ENCODE measurements at regions not wholly inside any gene's neighbourhood (a gene's known extent, or its start where the extent isn't known, plus 50 kb on each side); places are given as distances from the start of the nearest gene placed in this dataset.
A peak's percentile ranks its signal among the peaks of the same experiment; 100 is the strongest.
"Not testable (repeated sequence)": the region's sequence is repeated elsewhere in the genome, so short reads cannot be mapped to it uniquely, and the experiment has no call there.

GRCh38 chr19:28541602-28542393, 671.2 kb downstream of the UQCRFS1 start:
- ChIA-PET POLR2A (no interaction called here), CTCF (interaction anchor here (1.1 to 1.3 kb wide), 2 partner anchors 12 to 92 kb away, joined by 5 read pairs; no protein-coding TSS in a partner anchor)
- Histone ChIP-seq H3K36me3 (ENCODE audit: control insufficient read depth in 2 of 2, insufficient read depth in 1 of 2, low read length in 2 of 2) (peaks cover 0 to 13% of the 10 kb centered on the region in 2 experiments; a peak in 2 of 3 replicates), H3K4me3 (ENCODE audit: low read depth, low read length) (no peak overlapping the region), H3K9me3 (ENCODE audit: control insufficient read depth, insufficient read depth, low read depth, low read length) (peaks cover 5% of the 10 kb centered on the region), H3K27ac (ENCODE audit: extremely low read depth, low read depth, low read length) (no peak overlapping the region), H3K4me1 (ENCODE audit: control insufficient read depth, insufficient read depth, low read length) (no peaks in the 10 kb centered on the region)
- TF ChIP-seq SP3 (tag by site-specific recombination; IDR thresholded peaks at IDR 0.05): no peak
- peak; percentile 54; the same call in 1 of the 2 replicates for TF ChIP-seq ZIC2 (tag by site-specific recombination; IDR thresholded peaks at IDR 0.05)
- TF ChIP-seq PRDM1 (tag by site-specific recombination; IDR thresholded peaks at IDR 0.05): no peak
- no peak for TF ChIP-seq ZNF768 (tag by site-specific recombination; IDR thresholded peaks at IDR 0.05)
- no peak for TF ChIP-seq MEIS1 (CRISPR knock-in tag; IDR thresholded peaks at IDR 0.05; ENCODE audit: borderline replicate concordance)
- TF ChIP-seq GLIS1 (tag by site-specific recombination; IDR thresholded peaks at IDR 0.05): peak; percentile 91

DNA sequence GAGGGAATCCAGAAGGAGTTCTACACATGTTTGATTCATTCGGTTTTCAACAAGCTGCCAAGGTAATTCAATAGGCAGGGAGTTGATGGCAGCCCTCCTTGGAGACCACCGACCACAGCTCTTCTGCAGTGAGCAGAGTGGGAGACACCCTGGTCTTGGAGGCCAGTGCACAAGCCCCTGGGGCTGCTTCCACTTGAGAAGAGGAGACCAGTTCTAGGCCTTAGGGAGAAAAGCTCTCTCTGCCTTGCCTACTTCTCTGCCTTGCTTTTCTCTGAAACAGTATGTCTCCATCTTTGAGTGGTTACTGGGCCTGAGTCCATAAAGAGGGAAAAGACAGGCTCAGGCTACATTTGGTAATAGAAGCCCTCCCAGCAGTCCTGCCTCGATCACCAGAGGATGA, 671.9 kb downstream of the UQCRFS1 start:
- Histone ChIP-seq H3K9me3 (ENCODE audit: control insufficient read depth, insufficient read depth, low read depth, low read length) (peaks cover 5% of the 10 kb centered on the region), H3K36me3 (ENCODE audit: control insufficient read depth in 2 of 2, insufficient read depth in 1 of 2, low read length in 2 of 2) (peaks cover 0 to 18% of the 10 kb centered on the region in 2 experiments; a peak in 2 of 3 replicates), H3K4me1 (ENCODE audit: control insufficient read depth, insufficient read depth, low read length) (no peaks in the 10 kb centered on the region), H3K27ac (ENCODE audit: extremely low read depth, low read depth, low read length) (no peak overlapping the region), H3K4me3 (ENCODE audit: low read depth, low read length) (no peak overlapping the region)
- CTCF ChIA-PET: no interaction called here
- POLR2A ChIA-PET: no interaction called here
- TF ChIP-seq, protein P1, sequence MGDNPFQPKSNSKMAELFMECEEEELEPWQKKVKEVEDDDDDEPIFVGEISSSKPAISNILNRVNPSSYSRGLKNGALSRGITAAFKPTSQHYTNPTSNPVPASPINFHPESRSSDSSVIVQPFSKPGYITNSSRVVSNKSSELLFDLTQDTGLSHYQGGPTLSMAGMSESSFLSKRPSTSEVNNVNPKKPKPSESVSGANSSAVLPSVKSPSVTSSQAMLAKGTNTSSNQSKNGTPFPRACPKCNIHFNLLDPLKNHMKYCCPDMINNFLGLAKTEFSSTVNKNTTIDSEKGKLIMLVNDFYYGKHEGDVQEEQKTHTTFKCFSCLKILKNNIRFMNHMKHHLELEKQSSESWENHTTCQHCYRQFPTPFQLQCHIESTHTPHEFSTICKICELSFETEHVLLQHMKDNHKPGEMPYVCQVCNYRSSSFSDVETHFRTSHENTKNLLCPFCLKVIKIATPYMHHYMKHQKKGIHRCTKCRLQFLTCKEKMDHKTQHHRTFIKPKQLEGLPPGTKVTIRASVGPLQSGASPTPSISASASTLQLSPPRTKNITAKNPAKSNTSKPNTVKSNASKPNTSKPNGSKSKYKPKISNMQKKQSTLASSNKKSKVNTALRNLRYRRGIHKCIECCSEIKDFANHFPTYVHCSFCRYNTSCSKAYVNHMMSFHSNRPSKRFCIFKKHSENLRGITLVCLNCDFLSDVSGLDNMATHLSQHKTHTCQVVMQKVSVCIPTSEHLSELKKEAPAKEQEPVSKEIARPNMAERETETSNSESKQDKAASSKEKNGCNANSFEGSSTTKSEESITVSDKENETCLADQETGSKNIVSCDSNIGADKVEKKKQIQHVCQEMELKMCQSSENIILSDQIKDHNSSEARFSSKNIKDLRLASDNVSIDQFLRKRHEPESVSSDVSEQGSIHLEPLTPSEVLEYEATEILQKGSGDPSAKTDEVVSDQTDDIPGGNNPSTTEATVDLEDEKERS (tag by site-specific recombination; IDR thresholded peaks at IDR 0.05): no peak
- TF ChIP-seq ZNF626 (tag by site-specific recombination; IDR thresholded peaks at IDR 0.05) (no peak), ZNF140 (tag by site-specific recombination; IDR thresholded peaks at IDR 0.05) (no peak), ZNF292 (tag by site-specific recombination; IDR thresholded peaks at IDR 0.05; ENCODE audit: borderline replicate concordance, low read depth) (no peak), ZXDB (tag by site-specific recombination; IDR thresholded peaks at IDR 0.05) (no peak), EGR2 (tag by site-specific recombination; IDR thresholded peaks at IDR 0.05; ENCODE audit: low read depth) (no peak), ZNF114 (tag by site-specific recombination; IDR thresholded peaks at IDR 0.05) (no peak), ZNF777 (tag by site-specific recombination; IDR thresholded peaks at IDR 0.05; ENCODE audit: borderline replicate concordance) (no peak)

DNA sequence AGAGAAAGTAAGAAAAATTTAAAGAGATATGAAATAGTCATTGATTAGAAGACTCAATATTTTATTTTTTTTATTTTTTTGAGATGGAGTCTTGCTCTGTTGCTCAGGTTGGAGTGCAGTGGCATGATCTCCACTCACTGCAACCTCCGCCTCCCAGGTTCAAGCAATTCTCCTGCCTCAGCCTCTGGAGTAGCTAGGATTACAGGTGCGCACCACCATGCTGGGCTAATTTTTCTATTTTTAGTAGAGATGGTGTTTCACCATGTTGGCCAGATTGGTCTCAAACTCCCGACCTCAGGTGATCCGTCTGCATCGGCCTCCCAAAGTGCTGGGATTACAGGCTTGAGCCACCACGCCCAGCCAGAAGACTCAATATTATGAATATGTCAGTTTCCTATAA, 672.6 kb downstream of the UQCRFS1 start:
- H3K4me1 ChIP-seq (ENCODE audit: control insufficient read depth, insufficient read depth, low read length); POLR2A ChIA-PET; H3K27ac ChIP-seq (ENCODE audit: extremely low read depth, low read depth, low read length); H3K9me3 ChIP-seq (ENCODE audit: control insufficient read depth, insufficient read depth, low read depth, low read length); H3K4me3 ChIP-seq (ENCODE audit: low read depth, low read length): not testable (repeated sequence)
- CTCF ChIA-PET: interaction anchor here (0.7 kb wide), 1 partner anchor 74 kb away, joined by 3 read pairs; no protein-coding TSS in a partner anchor
- H3K36me3 ChIP-seq (ENCODE audit: control insufficient read depth in 2 of 2, insufficient read depth in 1 of 2, low read length in 2 of 2): peaks cover 0 to 18% of the 10 kb centered on the region in 2 experiments; a peak in 2 of 3 replicates

- POLR2A ChIA-PET: no interaction called here
- no peak overlapping the region for H3K4me3 ChIP-seq (ENCODE audit: low read depth, low read length)
- H3K27ac ChIP-seq (ENCODE audit: extremely low read depth, low read depth, low read length): no peak overlapping the region
- no peaks in the 10 kb centered on the region for H3K4me1 ChIP-seq (ENCODE audit: control insufficient read depth, insufficient read depth, low read length)
- CTCF ChIA-PET: interaction anchor here (0.7 kb wide), 1 partner anchor 73 kb away, joined by 3 read pairs; no protein-coding TSS in a partner anchor
- peaks cover 5% of the 10 kb centered on the region for H3K9me3 ChIP-seq (ENCODE audit: control insufficient read depth, insufficient read depth, low read depth, low read length)
- peaks cover 0 to 16% of the 10 kb centered on the region in 2 experiments; a peak in 2 of 3 replicates for H3K36me3 ChIP-seq (ENCODE audit: control insufficient read depth in 2 of 2, insufficient read depth in 1 of 2, low read length in 2 of 2)
- TF ChIP-seq ZNF777 (tag by site-specific recombination; IDR thresholded peaks at IDR 0.05; ENCODE audit: borderline replicate concordance) (no peak), ZBTB8A (tag by site-specific recombination; IDR thresholded peaks at IDR 0.05) (no peak)
These were observed 673.2 kb downstream of the UQCRFS1 start for GRCh38 chr19:28539759-28540158.

DNA sequence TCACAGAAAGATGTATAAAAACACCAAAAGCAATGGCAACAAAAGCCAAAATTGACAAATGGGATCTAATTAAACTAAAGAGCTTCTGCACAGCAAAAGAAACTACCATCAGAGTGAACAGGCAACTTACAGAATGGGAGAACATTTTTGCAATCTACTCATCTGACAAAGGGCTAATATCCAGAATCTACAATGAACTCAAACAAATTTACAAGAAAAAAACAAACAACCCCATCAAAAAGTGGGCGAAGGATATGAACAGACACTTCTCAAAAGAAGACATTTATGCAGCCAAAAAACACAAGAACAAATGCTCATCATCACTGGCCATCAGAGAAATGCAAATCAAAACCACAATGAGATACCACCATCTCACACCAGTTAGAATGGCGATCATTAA, 674.4 kb downstream of the UQCRFS1 start:
- H3K27ac ChIP-seq (ENCODE audit: extremely low read depth, low read depth, low read length); POLR2A ChIA-PET; H3K4me3 ChIP-seq (ENCODE audit: low read depth, low read length); H3K9me3 ChIP-seq (ENCODE audit: control insufficient read depth, insufficient read depth, low read depth, low read length); CTCF ChIA-PET; H3K4me1 ChIP-seq (ENCODE audit: control insufficient read depth, insufficient read depth, low read length): not testable (repeated sequence)
- H3K36me3 ChIP-seq (ENCODE audit: control insufficient read depth in 2 of 2, insufficient read depth in 1 of 2, low read length in 2 of 2): peaks cover 0 to 14% of the 10 kb centered on the region in 2 experiments; a peak in 2 of 3 replicates
